TTC549 (cell line): ENCODE measurements at regions not wholly inside any gene's neighbourhood (a gene's known extent, or its start where the extent isn't known, plus 50 kb on each side); places are given as distances from the start of the nearest gene placed in this dataset.
"Not testable (repeated sequence)": the region's sequence is repeated elsewhere in the genome, so short reads cannot be mapped to it uniquely, and the experiment has no call there.

Experiments
- FAIRE-seq: peaks from 2 replicates; lab custom pipeline; 2012; peaks lifted over from hg19 to GRCh38; lab: Jason Lieb, UNC

DNA sequence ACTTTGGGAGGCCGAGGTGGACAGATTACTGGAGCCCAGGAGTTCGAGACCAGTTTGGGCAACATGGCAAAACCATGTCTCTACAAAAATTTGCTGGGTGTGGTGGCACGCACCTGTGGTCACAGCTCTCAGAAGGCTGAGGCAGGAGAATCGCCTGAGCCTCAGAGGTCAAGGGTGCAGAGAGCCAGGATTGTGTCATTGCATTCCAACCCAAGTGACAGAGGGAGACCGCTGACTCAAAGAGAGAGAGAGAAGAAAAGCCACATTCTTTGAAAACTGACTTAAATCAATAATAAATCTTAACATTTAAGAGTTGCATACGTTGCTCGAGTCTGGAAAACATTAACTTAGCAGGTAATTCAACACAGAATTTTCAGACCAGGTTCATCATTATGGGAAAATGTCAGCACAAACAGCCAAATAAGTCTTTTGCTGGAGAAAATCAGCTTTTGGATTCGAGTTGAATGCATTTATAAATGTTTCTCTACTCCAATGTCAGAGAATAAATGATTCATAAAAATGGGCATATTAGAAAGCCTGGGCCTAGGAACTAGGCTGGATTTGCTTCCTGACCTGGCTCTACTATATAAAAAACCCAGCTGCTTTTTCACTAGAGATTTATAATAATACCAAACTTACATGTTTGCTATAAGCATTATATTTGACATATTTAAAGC lies 68.3 kb upstream of the RBPJ start:
- FAIRE-seq = no peak

DNA sequence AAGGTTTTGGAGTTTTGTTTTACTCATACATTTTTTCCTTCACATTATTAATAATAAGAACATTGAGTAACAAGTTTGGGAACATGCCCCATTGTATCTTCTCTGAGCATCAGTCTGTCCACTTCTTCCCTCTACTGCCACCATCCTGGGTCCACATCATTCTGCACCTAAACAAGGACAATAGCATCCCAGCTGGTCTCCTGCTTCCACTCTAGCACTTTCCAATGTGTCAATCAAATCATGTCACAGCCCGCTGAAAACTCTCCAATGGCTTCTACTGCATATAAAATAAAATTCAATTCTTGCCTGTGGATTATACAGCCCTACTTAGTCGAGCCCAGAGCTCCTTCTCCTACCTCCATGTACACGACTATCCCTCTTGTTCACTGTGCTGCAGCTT lies 66.8 kb upstream of the RBPJ start:
- FAIRE-seq = no peak

DNA sequence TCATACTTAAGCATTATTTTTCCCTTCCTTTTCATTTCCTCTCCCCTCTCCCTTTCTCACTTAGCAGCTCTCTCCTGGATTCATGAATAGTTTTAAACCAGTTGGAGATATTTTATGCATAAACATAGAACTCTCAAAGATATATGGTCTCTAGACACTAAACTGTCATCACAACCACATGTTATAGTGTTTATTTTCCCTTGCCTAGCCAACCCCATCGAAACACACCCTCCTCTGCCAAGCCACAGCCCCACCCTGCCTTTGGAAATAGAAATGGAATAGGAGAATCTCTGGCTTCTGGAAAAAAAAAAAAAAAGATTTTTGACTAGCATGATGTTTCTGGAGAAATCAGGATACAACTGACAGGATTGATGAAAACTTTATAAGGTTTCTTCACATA lies 64.8 kb upstream of the RBPJ start:
- no peak for FAIRE-seq

DNA sequence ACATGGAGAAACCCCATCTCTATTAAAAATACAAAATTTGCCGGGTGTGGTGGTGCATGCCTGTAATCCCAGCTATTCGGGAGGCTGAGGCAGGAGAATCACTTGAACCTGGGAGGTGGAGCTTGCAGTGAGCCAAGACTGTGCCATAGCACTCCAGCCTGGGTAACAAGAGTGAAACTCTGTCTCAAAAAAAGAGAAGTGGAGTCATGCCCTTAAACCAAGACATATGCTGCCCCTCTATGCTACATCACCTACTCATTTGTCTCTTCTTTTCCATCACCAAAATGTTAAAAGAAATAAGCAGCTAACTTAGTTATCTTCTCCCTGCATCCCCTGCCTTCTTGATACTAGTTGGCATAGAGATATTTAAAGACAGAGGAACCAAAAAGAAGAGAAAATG lies 63.4 kb upstream of the RBPJ start:
- FAIRE-seq = not testable (repeated sequence)

DNA sequence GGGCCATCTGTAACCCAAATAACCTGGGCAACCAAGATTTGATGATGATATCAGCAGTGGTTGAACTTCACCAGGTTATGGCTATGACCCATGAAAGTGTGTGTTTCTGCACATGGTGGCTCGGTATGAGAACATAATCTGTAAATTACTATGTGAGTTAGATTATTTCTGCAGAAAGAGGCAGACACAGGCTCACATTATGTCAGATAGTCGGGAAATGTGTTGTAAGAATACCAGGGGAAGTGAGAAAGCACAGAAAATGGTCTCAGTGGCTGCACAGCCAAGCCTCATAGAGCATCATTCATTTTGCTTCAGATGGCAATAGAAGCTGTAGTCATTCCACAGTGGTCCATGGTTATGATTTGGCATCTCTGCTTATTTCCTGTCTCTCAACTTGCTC lies 63.0 kb upstream of the RBPJ start:
- no peak for FAIRE-seq

DNA sequence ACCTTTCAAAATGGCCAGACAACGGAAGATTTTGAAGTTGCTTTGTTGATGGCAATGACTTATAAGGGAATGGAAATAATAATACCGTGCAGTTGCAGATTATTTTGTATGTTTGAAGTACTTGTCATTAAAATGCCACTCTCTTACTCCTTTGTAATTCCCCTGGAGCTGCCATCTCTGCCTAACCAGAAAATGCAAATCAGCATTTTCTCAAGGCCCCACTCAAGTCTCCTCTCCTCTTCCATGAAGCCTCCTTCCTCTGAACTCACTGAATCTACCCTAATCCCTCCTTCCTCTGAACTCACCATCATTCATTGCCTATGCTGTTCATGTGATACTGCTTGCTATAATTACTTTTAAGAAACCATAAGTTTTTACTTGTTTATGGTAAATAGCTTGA lies 60.2 kb upstream of the RBPJ start:
- no peak for FAIRE-seq

DNA sequence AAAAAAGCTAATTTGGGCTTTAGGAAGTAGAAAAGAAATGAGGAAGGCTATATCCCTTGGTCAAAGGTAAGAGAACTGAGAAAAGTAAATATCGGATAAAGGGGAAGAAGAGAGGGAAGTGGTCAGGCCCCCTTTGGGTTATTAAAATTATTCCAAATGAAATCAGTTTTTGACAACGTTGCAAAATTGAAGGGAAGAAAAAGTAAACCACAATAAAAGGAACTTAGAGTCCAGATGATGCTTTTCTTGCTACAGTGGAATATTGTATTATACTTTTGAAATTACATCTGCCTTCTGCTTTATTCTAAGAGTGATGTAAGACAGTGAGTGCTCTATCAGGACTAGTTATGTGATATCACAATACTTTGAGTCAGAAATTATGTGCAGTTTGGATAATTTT lies 59.4 kb upstream of the RBPJ start:
- no peak for FAIRE-seq

DNA sequence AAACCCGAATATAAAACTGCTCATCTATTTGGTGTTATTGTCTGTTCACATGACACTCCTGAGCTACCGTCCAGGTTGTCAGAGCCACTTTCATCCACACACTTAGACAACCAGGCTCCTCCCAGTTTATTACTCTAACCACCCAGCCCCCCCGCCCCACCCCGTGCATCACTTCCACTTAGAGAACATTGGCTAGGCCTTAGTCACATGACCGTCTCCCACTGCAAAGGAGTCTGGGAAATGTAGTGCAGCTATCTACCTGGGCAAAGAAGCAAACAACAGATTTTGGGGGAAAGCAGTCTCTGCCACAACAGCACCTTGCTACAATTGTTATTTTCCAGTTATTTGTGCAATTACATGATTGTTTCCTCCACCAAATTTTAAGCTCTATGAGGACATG lies 57.6 kb upstream of the RBPJ start:
- no peak for FAIRE-seq

DNA sequence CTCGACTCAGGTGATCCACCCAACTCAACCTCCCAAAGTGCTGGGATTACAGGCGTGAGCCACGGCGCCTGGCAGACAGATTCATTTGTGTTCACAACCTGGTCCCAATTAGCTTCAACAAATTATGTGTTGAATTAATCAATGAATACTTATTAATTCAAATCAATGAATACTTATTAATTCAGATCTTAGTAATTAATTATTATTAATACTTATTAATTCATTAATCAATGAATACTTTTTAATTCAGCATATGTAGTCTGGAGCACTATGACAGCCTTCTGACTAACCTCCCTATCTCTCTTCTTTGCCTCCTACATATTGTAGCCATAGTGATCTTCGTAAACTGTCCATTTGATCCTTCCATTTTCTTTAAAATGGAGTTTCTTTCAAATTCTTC lies 56.7 kb upstream of the RBPJ start:
- FAIRE-seq = no peak

DNA sequence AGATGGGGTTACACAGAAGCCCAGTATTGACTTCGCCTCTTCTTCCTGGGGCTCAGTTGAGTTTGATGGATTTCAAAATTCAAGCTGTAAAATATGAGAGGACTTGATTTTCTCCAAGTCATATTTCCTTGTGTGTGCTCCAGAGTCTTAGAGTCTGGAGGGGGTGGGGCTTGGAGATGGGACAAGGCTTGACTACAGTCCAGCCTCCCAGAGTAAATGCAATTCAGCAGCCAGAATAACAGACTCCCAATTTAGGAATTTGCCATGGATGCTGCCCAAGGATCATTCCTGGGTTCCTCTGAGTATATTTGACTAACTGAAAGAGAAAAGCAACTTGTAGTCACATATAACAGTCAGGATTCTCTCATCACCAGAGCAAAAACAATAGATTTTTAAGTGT lies 53.7 kb upstream of the RBPJ start:
- FAIRE-seq = no peak

DNA sequence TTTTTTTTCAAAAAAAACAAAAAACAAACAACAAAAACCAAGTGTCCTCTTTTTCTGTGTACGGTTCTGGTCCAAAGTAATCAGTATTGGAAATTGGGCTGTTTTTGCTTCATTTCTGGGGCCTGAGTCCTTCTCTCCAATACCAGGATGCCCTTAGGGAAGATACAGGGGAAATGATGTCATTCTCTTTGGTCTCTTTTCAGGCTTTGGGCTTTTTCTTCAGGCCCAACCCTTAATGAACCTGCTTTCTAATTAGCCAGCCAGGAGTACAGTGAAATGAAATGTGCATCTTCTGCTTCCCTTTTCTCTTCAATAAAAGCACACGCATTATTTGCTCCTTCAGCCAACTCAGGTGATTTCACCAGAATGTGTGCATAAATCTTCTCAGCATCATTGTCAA lies 52.6 kb upstream of the RBPJ start:
- FAIRE-seq = no peak

DNA sequence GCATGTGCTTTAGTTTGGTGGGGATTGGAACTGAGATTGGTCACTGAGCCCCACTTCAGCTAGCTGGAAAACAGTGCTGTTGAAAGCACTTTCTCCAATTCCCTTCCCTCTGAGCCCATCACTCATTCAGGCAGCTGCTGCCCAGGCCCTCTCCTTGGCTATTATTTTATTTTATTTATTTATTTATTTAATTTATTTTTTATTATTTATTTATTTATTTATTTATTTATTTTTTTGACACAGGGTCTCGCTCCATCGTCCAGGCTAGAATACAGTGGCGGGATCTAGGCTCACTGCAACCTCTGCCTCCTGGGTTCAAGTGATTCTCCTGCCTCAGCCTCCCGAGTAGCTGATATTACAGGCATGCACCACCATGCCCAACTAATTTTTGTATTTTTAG lies 51.8 kb upstream of the RBPJ start:
- no peak for FAIRE-seq
